ENCODE measurements at regions not wholly inside any gene's neighbourhood (a gene's known extent, or its start where the extent isn't known, plus 50 kb on each side); places are given as distances from the start of the nearest gene placed in this dataset.
"Not testable (repeated sequence)": the region's sequence is repeated elsewhere in the genome, so short reads cannot be mapped to it uniquely, and the experiment has no call there.

DNA sequence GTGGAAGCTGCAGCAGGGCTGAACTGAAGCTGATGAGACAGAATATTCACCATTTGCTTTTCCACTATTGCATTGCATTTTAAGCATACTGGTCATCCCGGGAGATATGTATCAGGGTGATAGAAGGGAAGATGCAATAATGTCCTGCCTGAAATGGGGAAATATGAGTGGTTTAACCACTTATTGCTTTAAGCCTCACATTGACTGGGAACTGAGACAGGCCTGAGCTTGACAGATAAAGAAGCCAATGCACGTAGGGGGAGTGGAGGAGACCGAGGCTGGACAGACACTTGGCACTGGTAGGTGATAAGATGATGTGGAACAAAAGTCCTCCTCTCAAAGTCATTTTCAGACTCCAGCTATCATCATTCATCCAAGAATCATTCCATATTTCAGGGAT is 911.7 kb upstream of the NCAM2 start:
- no peak for DNase-seq (ENCODE audit: low read depth)

DNA sequence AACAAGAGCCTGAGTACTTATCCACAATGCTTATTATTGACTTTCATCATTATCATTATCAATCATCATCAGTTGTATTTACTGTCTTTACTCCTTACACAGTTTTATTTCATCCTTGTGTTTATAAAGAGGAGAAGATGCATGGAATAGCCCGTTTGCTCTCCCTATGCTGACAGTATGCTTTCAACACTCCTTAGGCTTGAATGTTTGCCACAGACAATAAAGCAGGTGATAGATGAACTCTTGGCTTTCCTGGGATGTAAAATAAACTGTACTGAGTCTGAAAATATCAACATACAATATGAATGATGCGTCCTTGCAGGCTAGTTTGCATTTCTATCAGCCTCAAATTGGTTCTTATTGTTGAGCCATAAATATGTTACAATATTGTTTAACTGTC is 891.8 kb upstream of the NCAM2 start:
- DNase-seq (ENCODE audit: low read depth), result no peak

DNA sequence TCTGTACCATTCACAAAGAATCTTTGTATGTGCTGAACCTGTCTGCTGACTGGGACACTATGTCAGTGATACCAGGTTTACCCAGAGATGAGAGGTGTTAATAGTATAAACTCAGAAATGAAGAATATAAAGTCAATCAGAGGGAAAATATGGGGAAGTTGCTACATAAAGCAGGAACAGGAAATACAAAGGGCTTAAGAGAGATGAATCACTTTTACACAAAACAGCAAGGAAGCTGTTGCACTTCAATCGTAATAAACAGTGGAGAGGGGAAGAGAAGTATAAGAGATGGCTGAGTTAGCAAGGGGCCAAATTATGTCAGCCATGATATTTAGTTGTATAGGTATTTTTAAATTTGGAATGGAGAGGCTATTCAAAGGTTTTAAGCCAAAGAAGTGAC is 890.2 kb upstream of the NCAM2 start:
- no peak for DNase-seq (ENCODE audit: low read depth)

DNA sequence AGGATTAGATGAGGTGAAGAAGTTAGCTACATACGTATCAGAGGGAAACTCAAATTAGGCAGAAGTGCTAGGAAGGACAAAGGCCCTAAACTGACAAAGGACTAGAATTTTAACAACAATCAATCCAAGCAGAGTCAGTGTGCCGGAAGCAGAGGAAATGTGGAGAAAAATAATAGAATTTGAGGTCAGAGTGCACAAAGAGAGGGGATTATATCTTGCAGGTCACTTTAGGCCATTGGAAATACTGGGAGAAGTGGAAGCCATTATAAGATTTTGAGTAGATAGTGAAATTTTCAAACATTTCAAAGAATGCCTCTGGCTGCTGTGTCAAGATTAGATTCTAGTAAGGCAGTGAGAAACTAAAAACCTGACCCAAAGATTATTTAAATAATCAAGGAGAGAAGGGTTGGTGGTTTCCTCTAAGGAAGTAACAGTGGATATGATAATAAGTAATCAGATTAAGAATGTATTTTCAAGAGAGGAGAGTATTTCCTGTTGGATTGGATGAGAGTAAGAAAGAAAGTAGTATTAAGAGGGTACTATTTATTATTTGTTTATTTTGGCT is 889.2 kb upstream of the NCAM2 start:
- no peak for DNase-seq (ENCODE audit: low read depth)

DNA sequence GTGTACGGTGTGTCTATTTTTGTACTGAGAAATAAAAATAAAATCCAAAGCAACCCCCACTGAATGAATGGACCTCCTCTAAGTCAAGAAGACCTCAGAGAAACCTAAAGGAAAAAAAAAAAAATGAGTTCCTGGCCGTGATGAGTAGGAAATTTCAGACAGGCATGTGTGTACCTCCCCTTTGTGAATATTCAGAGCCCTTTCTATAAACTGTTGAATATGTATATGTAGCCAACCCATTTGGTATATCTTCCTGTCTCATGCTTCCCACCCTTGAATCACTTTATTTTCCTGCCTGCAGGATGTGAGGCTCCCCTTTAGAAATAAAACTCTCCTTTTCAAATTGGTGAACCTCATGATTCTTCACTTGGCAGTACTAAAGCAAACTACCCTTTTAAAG is 887.8 kb upstream of the NCAM2 start:
- no peak for DNase-seq (ENCODE audit: low read depth)

DNA sequence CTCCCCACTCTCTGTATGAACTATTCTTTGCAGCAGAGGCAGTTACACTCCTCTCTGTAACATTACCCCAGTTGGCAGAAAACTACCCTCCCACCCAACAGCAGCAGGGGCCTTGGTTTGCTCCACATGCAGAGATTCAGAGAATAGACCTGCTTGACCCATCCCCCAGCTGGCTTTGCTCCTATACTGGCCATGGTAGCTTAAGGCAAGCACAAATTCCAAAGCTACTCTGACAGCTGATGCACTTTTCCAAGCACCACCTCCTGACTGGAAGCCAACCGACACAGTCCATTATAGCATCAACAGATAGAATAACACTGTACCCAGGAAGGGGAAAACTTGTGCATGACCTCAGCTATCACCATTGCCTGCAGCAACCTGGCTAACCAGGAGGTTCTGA is 846.5 kb upstream of the NCAM2 start:
- no peak for DNase-seq (ENCODE audit: low read depth)

DNA sequence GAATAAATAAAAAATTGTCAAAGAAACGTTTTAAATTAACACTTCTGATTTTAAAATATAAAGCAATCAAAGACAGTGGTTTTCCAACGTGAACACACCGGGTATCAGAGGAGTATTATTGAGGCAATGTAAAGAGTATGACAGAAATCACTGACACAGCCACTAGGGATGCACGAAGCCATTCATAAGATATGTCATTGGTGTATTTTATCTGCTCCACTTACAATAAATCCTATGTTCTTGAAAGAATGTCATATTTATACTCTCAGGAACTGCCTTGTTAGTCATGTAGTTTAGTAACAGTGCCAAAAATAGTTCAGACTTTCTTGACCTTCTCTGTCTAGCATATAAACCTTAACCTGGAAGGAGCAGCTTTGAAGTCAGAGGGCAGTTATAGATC is 835.0 kb upstream of the NCAM2 start:
- no peak for DNase-seq (ENCODE audit: low read depth)

DNA sequence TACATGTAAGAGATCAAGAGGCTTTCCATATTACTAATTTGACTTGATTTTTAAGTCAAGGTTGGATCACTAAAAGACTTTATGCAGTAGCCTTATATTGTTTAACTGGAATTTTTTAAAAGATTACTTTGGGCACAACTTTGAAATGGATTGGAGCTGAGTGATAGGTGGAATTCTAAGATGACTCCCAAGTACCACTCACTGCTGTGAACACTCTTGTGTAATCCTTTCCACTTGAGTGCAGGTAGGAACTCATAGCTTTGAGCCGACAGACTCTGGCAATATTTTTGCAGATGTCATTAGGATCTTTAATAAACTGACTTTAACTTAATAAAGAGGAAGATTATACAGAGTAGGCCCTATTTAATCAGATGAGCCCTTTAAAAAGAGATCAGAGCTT is 831.1 kb upstream of the NCAM2 start:
- DNase-seq (ENCODE audit: low read depth), result no peak

DNA sequence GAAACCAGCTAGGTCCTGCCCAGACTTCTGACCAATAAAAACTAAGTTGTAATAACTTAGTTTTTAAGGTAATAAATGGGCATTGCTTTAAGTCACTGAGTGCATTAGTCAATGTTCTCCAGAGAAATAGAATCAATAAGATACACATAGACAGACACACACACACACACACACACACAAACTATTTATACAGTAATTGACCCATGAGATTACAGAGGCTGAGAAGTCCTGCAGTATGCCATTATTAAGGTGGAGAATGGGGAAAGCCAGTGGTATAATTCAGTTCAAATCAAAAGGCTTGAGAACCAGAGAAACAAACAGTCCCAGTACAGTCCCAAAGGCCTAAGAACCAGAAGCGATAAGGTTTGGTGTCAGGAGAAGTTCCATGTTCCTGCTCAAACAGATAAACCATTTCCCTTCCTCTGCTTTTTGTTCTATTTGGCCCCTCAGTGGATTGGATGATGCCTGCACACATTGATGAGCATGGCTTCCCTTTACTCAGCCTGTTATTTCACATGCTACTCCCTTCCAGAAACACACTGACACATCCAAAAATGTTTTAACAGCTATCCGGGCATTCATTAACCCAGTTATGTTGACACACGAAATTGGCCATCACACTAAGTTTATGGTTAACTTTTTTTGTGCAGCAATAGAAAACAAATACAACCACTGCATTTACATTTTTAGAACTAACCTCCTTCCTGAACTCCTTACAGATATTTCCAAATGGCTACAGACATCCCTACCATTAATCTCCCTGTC is 828.2 kb upstream of the NCAM2 start:
- no peak for DNase-seq (ENCODE audit: low read depth)

DNA sequence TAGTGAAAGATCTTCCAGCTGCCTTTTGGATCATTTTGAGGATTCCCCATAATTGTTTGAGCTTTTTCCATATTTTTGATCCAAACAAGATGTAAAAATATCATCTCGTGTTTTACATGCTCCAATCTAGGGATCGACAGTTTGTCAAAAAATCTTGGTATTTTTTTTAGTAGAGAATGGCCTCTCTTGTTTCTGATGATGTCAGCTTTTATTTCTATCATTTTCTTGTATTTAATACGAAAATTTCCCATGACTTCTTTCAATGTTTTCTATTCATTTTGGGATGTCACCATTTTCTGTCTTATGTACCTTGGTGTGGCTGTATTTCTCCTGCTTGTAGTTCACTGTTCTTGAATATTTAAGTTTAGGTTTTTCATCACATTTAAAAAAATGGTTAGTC is 812.0 kb upstream of the NCAM2 start:
- no peak for DNase-seq (ENCODE audit: low read depth)

DNA sequence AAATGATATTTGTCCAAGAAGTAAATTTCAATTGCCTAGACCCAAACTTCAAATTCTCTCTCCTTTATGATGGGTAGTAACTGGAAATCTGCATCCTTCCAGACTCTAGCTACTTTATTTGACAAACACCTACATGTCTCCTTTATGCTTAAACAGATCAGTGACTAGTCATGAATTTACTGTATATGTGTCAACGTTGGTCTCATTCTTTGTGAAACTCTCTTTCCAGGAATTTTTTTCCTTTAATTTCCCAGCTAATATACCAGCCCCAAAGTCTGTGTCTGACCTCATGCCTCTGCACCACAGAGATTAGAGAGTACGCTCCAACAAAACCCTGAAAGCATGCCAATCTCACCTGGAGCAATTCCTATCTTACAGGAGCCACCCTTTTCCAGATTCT is 811.2 kb upstream of the NCAM2 start:
- DNase-seq (ENCODE audit: low read depth), result no peak

DNA sequence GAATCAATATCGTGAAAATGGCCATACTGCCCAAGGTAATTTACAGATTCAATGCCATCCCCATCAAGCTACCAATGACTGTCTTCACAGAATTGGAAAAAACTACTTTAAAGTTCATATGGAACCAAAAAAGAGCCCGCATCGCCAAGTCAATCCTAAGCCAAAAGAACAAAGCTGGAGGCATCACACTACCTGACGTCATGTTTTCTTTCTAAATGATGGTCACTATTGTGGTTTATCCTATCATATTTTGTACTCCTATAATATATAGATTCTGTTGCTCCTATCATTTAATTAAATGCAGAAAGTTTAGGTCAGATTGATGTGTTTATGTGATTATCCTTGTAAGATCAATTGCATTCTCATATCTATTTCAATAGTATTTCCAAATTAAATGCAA is 796.9 kb upstream of the NCAM2 start:
- DNase-seq (ENCODE audit: low read depth), result not testable (repeated sequence)

DNA sequence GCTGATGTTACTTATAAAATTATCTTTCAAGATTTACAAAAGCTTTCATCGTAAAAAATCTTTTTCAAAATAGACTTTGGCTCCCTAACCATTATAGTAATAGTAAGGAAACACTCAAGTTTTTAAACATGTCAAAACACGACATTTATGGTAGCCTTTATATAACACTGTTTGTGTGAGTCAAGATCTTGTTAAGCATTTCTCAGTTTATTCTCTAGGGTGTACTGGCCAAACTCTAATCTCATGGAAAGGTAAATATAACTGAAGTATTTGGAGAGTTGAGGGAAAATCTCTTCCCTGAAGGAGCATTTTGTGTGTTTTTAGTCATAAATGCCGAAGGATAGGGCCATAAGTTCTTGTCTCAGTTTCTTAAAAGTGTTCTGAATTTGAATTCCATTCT is 790.9 kb upstream of the NCAM2 start:
- no peak for DNase-seq (ENCODE audit: low read depth)

DNA sequence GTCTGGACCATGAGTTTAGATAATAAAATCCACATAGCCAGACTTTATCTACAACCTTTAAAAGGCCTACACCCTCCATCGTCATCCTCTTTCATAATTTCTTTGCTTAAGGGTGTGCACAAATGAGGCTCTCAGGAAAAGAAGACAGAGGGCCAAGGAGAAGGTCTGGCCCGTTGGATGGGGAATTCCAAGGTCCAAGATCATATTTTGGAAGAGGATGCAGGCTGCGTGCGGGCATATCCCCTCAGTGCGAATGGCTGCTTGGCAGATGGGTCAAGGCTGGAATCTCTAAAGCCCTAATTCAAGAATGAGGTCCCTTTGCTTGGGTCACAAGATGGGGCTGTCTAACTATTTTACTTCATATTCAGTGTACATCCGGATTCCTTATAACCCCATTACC is 782.2 kb upstream of the NCAM2 start:
- no peak for DNase-seq (ENCODE audit: low read depth)

DNA sequence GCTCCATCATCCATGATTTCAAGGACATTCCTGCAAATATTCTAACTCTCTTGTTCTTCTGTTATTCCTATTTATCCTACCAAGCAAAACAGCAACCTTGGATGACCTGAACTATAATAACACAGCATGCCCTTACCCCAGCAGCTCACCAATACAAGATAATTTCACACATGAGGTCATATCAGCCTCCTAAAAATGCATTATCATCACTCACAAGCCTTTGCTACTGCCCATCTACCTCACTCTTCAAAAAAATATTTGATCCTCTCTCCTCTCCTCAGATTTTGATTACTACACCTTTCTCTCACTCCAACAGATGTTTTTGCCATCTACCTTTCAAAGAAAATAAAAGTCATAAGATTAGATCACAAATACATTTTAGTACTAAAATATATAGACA is 777.6 kb upstream of the NCAM2 start:
- no peak for DNase-seq (ENCODE audit: low read depth)

DNA sequence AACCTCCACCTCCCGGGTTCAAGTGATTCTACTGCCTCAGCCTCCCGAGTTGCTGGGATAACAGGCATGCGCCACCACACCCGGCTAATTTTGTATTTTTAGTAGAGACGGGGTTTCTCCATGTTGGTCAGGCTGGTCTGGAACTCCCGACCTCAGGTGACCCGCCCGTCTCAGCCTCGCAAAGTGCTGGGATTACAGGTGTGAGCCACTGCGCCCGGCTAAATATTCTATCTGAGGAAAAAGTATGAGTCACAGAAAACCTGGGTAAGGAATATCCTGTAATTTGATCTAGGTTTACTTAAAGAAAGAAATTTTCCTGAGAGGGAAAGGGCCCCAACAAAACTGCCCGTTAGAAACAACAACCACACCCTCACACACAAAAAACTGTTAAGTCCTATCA is 776.2 kb upstream of the NCAM2 start:
- DNase-seq (ENCODE audit: low read depth), result not testable (repeated sequence)

DNA sequence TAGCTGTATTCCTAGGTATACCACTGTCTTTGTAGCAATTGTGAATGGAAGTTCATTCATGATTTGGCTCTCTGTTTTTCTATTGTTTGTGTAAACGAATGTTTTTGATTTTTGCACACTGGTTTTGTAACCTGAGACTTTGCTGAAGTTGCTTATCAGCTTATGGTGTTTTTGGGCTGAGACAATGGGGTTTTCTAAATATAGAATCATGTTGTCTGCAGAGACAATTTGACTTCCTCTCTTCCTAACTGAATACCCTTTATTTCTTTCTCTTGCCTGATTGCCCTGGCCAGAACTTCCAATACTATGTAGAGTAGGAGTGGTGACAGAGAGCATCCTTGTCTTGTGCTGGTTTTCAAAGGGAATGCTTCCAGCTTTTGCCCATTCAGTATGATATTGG is 761.6 kb upstream of the NCAM2 start:
- DNase-seq (ENCODE audit: low read depth), result not testable (repeated sequence)

DNA sequence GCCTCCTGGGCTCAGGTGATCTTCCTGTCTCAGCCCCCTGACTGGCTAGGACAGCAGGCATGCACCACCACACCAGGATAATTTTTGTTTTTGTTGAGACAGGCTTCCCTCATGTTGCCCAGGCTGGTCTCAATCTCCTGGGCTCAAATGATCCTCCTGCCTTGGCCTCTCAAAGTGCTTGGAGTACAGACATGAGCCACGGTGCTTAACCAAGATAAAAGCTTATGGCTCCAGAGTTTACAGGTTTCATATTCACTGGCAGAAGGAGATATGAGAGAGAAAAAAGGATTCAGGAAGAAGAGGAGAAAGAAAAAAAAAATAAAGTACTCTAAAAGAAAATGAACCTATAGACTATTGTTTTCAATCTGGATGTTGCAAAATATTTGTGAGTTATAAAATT is 748.8 kb upstream of the NCAM2 start:
- DNase-seq (ENCODE audit: low read depth), result no peak

DNA sequence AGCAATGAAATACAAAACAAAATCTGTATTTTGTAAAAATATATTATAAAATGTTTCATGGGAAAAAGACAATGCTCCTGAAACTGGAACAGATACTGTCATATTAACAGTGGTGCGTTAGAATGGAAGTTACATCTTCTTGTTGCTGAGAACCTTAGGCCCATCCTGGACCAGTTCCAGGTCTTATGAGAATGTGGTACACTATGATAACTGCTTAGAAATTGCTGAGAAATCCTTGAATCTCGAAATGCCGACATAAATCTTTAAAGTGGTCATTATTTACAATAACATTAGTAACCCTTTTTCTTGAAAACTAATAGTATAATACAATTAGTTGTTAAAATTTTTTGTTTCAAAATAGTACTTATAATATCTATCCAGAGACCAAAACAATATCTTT is 747.9 kb upstream of the NCAM2 start:
- no peak for DNase-seq (ENCODE audit: low read depth)

DNA sequence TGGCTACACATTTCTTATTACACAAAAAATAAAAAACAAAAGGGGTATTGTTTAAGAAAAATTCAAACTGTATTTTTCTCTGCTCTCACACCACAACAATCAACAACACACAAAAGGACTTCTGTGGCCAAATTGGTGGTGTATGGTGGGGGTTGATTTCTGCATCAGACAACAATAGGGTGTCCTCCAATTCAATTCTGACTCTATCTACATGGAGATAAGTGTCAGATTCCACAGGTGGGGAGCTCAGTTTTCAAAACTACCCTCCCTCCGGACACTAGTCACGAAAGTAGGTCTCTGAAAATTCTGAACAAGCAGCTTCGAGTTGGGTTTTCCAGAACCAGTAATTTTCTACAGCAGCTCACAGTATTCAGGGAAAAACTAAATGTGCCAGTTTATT is 744.9 kb upstream of the NCAM2 start:
- DNase-seq (ENCODE audit: low read depth), result no peak

DNA sequence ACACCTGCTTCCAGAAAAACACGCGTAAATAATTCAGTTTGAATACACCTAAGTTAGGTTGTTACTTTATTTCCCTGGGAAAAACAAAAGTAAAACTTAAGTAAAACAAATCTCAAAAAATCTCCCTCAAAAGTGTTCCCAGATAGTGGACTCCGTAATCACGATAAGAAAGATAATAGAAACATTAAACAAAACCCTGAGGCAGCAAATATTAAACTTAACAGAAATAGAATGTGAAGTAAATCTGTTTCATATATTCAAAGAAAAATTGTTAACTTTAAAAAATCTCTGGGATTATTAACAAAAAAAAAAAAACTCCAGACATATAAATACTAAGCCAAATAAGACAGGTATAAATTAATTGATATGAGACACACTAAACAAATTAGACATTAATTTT is 743.2 kb upstream of the NCAM2 start:
- DNase-seq (ENCODE audit: low read depth), result no peak

DNA sequence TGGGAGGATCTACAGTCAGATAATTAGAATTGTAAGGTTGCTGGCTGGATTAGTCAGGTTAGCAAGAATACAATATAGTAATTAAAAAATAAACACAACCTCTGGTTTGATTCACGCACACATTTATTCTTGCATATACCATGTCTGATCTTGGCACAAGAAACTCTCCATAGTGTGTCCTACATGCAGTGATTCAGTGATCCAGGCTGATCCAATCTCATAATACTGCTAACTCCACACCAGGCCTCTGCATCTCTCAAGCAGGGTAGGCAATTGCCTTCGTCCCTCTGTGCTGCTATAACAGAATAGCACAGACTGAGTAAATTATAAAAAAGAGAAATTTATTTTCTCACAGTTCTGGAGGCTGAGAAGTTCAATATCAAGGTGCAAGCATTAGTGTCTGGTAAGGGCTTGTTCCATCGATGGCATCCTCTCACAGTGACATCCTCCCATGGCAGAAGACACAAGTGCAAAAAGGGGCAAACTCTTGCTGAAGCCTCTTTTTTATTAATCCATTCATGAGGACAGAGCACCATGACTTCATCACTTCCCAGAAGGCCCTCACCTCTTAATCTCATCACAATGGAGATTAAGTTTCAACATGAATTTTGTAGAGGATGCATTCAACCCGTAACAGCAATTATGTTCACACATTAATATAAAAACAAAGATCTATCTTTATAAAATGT is 741.0 kb upstream of the NCAM2 start:
- DNase-seq (ENCODE audit: low read depth), result no peak

DNA sequence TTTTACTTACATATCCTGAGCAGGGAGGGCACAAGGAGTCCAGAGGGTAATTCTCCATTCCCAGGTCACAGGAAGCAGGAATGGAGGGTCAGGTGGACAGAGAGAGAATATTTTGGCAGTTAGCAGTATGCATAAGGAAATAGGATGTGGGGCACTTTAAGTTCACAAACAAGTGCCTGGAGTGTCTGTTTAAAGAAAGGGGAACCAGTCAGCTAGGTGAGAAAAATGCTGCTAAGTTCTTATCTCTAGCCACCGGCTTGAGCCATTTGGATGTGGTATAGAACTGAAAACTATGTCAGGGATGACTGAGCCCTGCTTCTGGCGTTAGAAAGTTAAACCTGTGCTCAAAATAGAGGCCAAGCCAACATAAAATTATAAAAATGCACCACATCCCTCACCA is 739.7 kb upstream of the NCAM2 start:
- DNase-seq (ENCODE audit: low read depth), result no peak

Data from LHCN-M2 (cell line).